Testis (tissue), 2 donors: ENCODE measurements at regions not wholly inside any gene's neighbourhood (a gene's known extent, or its start where the extent isn't known, plus 50 kb on each side); places are given as distances from the start of the nearest gene placed in this dataset.

Source experiments
- DNase-seq: peaks from one replicate; pipeline ENCODE4 v3.0.0-alpha.2; 2019
- H3K27ac ChIP-seq, 2 donors: fragments of 200-600 bp; sonication (generic); one replicate each; pipeline ENCODE4 v1.5.1; 2019
- H3K27me3 ChIP-seq: fragments of 200-600 bp; sonication (generic); one replicate; pipeline ENCODE4 v1.5.1; 2019
- H3K36me3 ChIP-seq: fragments of 200-600 bp; sonication (generic); one replicate; pipeline ENCODE4 v1.5.1; 2017; ENCODE audit warnings: low read depth; ENCODE audit errors: missing control alignments
- H3K4me1 ChIP-seq: fragments of 200-600 bp; sonication (generic); one replicate; pipeline ENCODE4 v1.5.1; 2019
- H3K4me3 ChIP-seq, 2 donors: fragments of 200-600 bp; sonication (generic); one replicate each; pipeline ENCODE4 v1.5.1; 2017 to 2019
- H3K9me3 ChIP-seq: fragments of 200-600 bp; sonication (generic); one replicate; pipeline ENCODE4 v1.5.1; 2017
- POLR2A ChIP-seq: fragments of 450-650 bp; IDR thresholded peaks from one replicate; pipeline ENCODE4 v1.6.1; 2017; ENCODE audit warnings: antibody characterized with exemption, mild to moderate bottlenecking, moderate library complexity
- WGBS, 2 donors: methylation state at CpG; one replicate each; pipeline ENCODE4 v1.1.5; 2018; 5-methylcytosine and 5-hydroxymethylcytosine counted together
- intact Hi-C: fragments of 100-400 bp; cut with DNase I; formaldehyde crosslinking; loops from one replicate; pipeline ENCODE4 v1.15.1; 2023; ENCODE audit warnings: low total_unique reads
- TF ChIP-seq, protein P1 (sequence below), 3 experiments: fragments of 450-650 bp in 2 of 3; fragments of 200-600 bp in 1 of 3; sonication (generic) in 1 of 3; IDR thresholded peaks; one replicate each; pipeline ENCODE4 v1.5.1; 2016 to 2019; ENCODE audit warnings: antibody characterized with exemption in 3 of 3, mild to moderate bottlenecking in 2 of 3, moderate library complexity in 1 of 3

DNA sequence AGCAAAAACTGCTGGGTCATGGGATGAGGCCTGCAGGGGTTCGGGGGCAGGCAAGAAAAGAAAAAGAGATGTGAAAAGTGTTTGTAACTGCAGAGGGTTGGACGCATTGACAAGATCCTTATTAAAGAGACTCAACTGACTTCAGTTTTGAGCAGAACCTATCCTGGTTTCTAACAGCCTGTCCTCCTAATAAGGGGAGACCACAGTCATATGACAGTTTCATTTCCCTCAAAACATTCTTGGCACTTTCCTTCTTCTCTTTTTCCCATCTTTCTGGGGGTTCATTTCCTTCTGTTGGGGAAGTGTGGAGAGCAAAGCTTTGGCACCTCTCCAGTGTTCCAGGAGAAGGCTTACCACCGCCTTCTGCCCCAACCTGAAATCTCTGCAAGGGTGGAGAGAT lies 118.5 kb downstream of the MAF start:
- Histone ChIP-seq H3K4me1 (no peaks in the 10 kb centered on the region), H3K27ac (no peak overlapping the region), H3K27me3 (no peaks in the 10 kb centered on the region), H3K36me3 (no peaks in the 10 kb centered on the region), H3K9me3 (no peaks in the 10 kb centered on the region), H3K4me3 (no peak overlapping the region)
- 81 to 82% methylated on average over 2 to 3 of the region's 3 CpGs for WGBS, 2 donors
- TF ChIP-seq, protein P1, sequence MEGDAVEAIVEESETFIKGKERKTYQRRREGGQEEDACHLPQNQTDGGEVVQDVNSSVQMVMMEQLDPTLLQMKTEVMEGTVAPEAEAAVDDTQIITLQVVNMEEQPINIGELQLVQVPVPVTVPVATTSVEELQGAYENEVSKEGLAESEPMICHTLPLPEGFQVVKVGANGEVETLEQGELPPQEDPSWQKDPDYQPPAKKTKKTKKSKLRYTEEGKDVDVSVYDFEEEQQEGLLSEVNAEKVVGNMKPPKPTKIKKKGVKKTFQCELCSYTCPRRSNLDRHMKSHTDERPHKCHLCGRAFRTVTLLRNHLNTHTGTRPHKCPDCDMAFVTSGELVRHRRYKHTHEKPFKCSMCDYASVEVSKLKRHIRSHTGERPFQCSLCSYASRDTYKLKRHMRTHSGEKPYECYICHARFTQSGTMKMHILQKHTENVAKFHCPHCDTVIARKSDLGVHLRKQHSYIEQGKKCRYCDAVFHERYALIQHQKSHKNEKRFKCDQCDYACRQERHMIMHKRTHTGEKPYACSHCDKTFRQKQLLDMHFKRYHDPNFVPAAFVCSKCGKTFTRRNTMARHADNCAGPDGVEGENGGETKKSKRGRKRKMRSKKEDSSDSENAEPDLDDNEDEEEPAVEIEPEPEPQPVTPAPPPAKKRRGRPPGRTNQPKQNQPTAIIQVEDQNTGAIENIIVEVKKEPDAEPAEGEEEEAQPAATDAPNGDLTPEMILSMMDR (IDR thresholded peaks at IDR 0.05): no peak
- TF ChIP-seq POLR2A: no peak
- intact Hi-C loops: no loop called here
- DNase-seq: no peak

DNA sequence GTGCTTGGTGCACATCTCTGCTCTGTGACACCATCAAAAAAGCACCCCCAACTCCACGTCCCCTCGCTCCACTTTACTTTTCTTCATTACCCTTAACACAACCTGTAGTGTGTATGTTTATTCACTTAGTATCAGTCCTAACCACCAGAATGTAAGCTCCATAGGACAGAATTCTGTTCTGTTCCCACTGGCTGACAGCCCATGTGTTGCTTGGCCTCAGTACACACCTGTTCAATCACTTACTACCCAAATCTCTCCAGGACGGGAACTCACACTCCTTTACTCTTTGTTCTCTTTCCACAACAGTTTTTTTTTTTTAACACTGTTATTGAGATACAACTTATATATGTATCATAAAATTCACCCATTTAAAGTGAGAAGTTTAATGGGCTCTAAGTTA lies 119.6 kb downstream of the MAF start:
- WGBS, 2 donors: 92 to 96% methylated on average over 3 of the region's 3 CpGs
- no peaks in the 10 kb centered on the region for H3K27me3 ChIP-seq

DNA sequence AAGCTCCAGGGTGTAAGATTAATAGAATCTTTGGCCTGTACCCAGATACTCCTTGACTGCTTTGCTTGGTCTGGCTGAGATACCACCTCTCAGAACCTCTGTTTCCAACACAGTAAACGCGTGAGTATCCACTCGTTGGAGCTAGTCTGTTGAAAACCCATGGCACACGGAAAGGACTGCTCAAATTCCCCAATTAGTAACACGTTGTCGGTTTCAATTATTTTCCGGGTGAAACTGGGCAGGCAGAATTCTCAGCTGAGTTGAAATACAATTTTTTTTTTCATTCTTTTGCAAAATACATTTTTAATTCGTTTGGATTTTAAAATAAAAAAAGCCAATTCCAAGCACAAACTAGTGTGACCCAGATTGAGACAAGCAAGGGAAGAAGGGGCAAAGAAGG lies 120.5 kb downstream of the MAF start:
- Histone ChIP-seq H3K4me1 (no peaks in the 10 kb centered on the region), H3K4me3 (no peak overlapping the region), H3K36me3 (no peaks in the 10 kb centered on the region), H3K9me3 (no peaks in the 10 kb centered on the region), H3K27ac (no peak overlapping the region), H3K27me3 (no peaks in the 10 kb centered on the region)
- intact Hi-C loops: no loop called here
- no peak for TF ChIP-seq POLR2A
- TF ChIP-seq, protein P1 (IDR thresholded peaks at IDR 0.05): no peak
- WGBS, 2 donors: 72 to 76% methylated on average over 8 of the region's 8 CpGs
- no peak for DNase-seq

More for the DNA sequence above, 119.6 kb downstream of the MAF start:
- no peak for TF ChIP-seq POLR2A
- TF ChIP-seq, protein P1 (IDR thresholded peaks at IDR 0.05): no peak
- H3K4me1 ChIP-seq: no peaks in the 10 kb centered on the region
- H3K36me3 ChIP-seq: no peaks in the 10 kb centered on the region
- no peak overlapping the region for H3K27ac ChIP-seq
- DNase-seq: no peak
- no peak overlapping the region for H3K4me3 ChIP-seq
- H3K9me3 ChIP-seq: no peaks in the 10 kb centered on the region
- intact Hi-C loops: no loop called here

DNA sequence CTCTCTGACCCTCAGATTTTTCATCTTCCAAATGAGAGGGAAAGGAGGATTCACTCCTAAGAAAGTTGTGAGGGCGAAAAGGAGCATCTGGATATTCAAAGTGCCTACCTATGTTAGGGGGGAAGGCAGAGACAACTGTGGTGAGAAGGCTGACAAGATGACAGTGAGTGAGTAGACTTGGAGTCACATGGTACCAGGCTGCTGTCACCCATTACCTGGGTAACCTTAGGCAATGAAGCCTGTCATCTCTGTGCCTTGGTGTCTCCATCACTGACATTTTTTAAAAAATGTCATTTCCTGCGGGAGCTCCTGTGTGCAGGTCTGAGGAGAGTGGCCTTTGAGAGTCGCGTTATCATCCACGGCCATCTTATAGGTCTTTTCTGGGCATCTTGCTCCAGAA lies 124.0 kb downstream of the MAF start:
- H3K9me3 ChIP-seq: no peaks in the 10 kb centered on the region
- 96% methylated on average over 5 of the region's 5 CpGs for WGBS, 2 donors
- intact Hi-C loops: no loop called here
- no peak for TF ChIP-seq POLR2A
- TF ChIP-seq, protein P1 (IDR thresholded peaks at IDR 0.05): no peak
- no peaks in the 10 kb centered on the region for H3K27me3 ChIP-seq
- no peaks in the 10 kb centered on the region for H3K36me3 ChIP-seq
- no peak for DNase-seq
- no peaks in the 10 kb centered on the region for H3K4me1 ChIP-seq
- H3K4me3 ChIP-seq: no peak overlapping the region
- H3K27ac ChIP-seq: no peak overlapping the region

DNA sequence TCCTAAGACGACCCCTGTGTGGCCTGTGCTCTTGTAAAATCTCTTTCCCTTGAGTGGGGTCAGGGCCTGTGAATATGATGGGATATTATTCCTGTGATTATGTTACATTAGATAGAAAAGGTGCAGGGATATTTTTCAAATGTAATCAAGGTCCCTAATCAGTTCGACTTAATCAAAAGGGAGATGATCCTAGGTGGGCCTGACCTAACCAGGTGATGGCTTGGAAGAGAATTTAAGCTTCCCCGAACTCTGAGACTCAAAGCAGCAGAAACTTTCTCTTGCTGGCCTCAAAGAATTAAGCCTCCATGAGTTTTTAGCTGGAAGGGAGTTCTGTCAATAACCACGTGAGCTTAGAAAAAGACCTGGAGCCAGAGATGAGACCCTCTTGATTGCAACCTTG lies 124.7 kb downstream of the MAF start:
- TF ChIP-seq POLR2A: no peak
- TF ChIP-seq, protein P1 (IDR thresholded peaks at IDR 0.05): no peak
- DNase-seq: no peak

More for the DNA sequence above, 124.7 kb downstream of the MAF start:
- Histone ChIP-seq H3K27me3 (no peaks in the 10 kb centered on the region), H3K36me3 (no peaks in the 10 kb centered on the region), H3K9me3 (no peaks in the 10 kb centered on the region), H3K4me1 (no peaks in the 10 kb centered on the region), H3K27ac (no peak overlapping the region), H3K4me3 (no peak overlapping the region)
- WGBS, 2 donors: 85 to 88% methylated on average over 4 of the region's 4 CpGs
- intact Hi-C loops: no loop called here
